Ovary (tissue), 3 donors: ENCODE measurements at regions not wholly inside any gene's neighbourhood (a gene's known extent, or its start where the extent isn't known, plus 50 kb on each side); places are given as distances from the start of the nearest gene placed in this dataset.

Source experiments
- CTCF ChIP-seq, 3 donors: fragments of 450-650 bp in 2 of 3; fragments of 200-600 bp in 1 of 3; IDR thresholded peaks; one replicate each; pipeline versions ENCODE4 v1.5.1 to v1.8.0; 2016 to 2022; ENCODE audit warnings: antibody characterized with exemption in 3 of 3, mild to moderate bottlenecking in 1 of 3
- EP300 ChIP-seq: sonication (generic); formaldehyde crosslinking; IDR thresholded peaks from one replicate; pipeline ENCODE4 v1.6.1; 2017; ENCODE audit warnings: antibody characterized with exemption
- POLR2A ChIP-seq: fragments of 450-650 bp; IDR thresholded peaks from one replicate; pipeline ENCODE4 v1.6.1; 2017; ENCODE audit warnings: antibody characterized with exemption, mild to moderate bottlenecking, moderate library complexity
- donor health status: DM: no; HTN: no; CAD: no.

GRCh38 chr15:39486621-39487457 is 94.0 kb upstream of the THBS1 start:
- TF ChIP-seq CTCF (IDR thresholded peaks at IDR 0.05) (no peak), EP300 (no peak), POLR2A (no peak)
